K562 (cell line): ENCODE measurements at regions not wholly inside any gene's neighbourhood (a gene's known extent, or its start where the extent isn't known, plus 50 kb on each side); places are given as distances from the start of the nearest gene placed in this dataset.

Experiments
- ATAC-seq: fragments of 200-7000 bp; cut with Tn5 transposase; 3 replicates; pipeline ENCODE4 v1.9.1; 2020; ENCODE audit warnings: moderate library complexity
- BruUV-seq: library from RNA; stranded (reverse); fragments of 400-500 nt; replicated peaks from 2 replicates; lab custom pipeline; 2021; lab: Mats Ljungman, UMichigan
- CTCF ChIA-PET: fragments of 300-600 bp; formaldehyde crosslinking; extraction: SDS; loops from one replicate; lab custom pipeline; 2021; ENCODE audit warnings: low intra/inter-chr PET ratio; lab: Yijun Ruan, JAX
- POLR2A ChIA-PET: fragments of 300-600, 350-650 bp; sonication (Branson Sonifier 250); formaldehyde crosslinking; extraction: SDS; loops from one replicate; lab custom pipeline; 2021; ENCODE audit warnings: antibody characterized with exemption, inconsistent platforms; lab: Yijun Ruan, JAX
- DNase-seq, 4 experiments: peaks; one replicate each; pipeline versions ENCODE4 v3.0.0 to v3.0.0-alpha.2; 2011 to 2018; ENCODE audit warnings: low spot score in 3 of 4, mixed read lengths in 3 of 4; ENCODE audit errors: extremely low read depth in 1 of 4
- FAIRE-seq: peaks from 2 replicates; lab custom pipeline; 2011; peaks lifted over from hg19 to GRCh38; lab: Jason Lieb, UNC
- H2AFZ ChIP-seq: 2 replicates; pipeline ENCODE4 v1.6.0; 2011; ENCODE audit warnings: low read depth, low read length, control low read depth, inconsistent platforms
- H3K27ac ChIP-seq: fragments of 200-600 bp; 3 replicates; pipeline ENCODE4 v1.8.0; 2011; ENCODE audit warnings: low read depth, mild to moderate bottlenecking, control low read depth, inconsistent platforms, low read length, moderate library complexity, mixed read lengths; ENCODE audit errors: extremely low read depth
- H3K27me3 ChIP-seq, 2 experiments: fragments of 300-600 bp in 1 of 2; 2 replicates in 1 of 2; 3 replicates in 1 of 2; pipeline versions ENCODE4 v1.6.0 to v1.8.0; 2011; ENCODE audit warnings: inconsistent platforms in 2 of 2, low read length in 2 of 2, mild to moderate bottlenecking in 1 of 2, mixed read lengths in 1 of 2, moderate library complexity in 1 of 2; ENCODE audit not compliant: control insufficient read depth in 2 of 2, insufficient read depth in 2 of 2
- H3K36me3 ChIP-seq: fragments of 300-600 bp; 3 replicates; pipeline ENCODE4 v1.8.0; 2011; ENCODE audit warnings: mild to moderate bottlenecking, low read length, inconsistent platforms; ENCODE audit not compliant: control insufficient read depth, insufficient read depth
- H3K4me1 ChIP-seq, 2 experiments: fragments of 200-600 bp in 1 of 2; replicated peaks in 1 of 2; 2 replicates in 1 of 2; 3 replicates in 1 of 2; pipeline versions ENCODE4 v1.5.1 to v1.8.0; 2011; ENCODE audit warnings: inconsistent platforms in 2 of 2, low read length in 2 of 2, mild to moderate bottlenecking in 1 of 2, mixed read lengths in 1 of 2, moderate library complexity in 1 of 2; ENCODE audit not compliant: control insufficient read depth in 2 of 2, insufficient read depth in 2 of 2
- H3K4me2 ChIP-seq: 2 replicates; pipeline ENCODE4 v1.6.1; 2011; ENCODE audit warnings: low read length, control low read depth, inconsistent platforms, mixed read lengths; ENCODE audit not compliant: insufficient read depth
- H3K4me3 ChIP-seq: fragments of 200-600 bp; sonication (generic), shearing (Covaris generic); 2 replicates; pipeline ENCODE4 v1.5.1; 2016; ENCODE audit warnings: control low read depth, inconsistent platforms
- H3K79me2 ChIP-seq: fragments of 200-600 bp; 3 replicates; pipeline ENCODE4 v1.8.0; 2011; ENCODE audit warnings: low read length, inconsistent platforms; ENCODE audit not compliant: control insufficient read depth, insufficient read depth
- H3K9ac ChIP-seq, 2 experiments: 2 replicates each; pipeline versions ENCODE4 v1.6.0 to v1.6.1; 2011; ENCODE audit warnings: low read depth in 2 of 2, low read length in 2 of 2, control low read depth in 1 of 2, inconsistent platforms in 1 of 2, mild to moderate bottlenecking in 1 of 2, mixed read lengths in 1 of 2; ENCODE audit not compliant: insufficient read depth in 1 of 2
- H3K9me1 ChIP-seq: one replicate; pipeline ENCODE4 v1.6.0; 2011; ENCODE audit warnings: inconsistent platforms, mild to moderate bottlenecking, low read length, moderate library complexity; ENCODE audit not compliant: control insufficient read depth, insufficient read depth
- H3K9me3 ChIP-seq: replicated peaks from 2 replicates; pipeline ENCODE4 v1.5.1; 2011; ENCODE audit warnings: low read depth, low read length, inconsistent platforms; ENCODE audit not compliant: control insufficient read depth, insufficient read depth
- H4K20me1 ChIP-seq: replicated peaks from 2 replicates; pipeline ENCODE4 v1.6.1; 2011; ENCODE audit warnings: low read length, inconsistent platforms, mixed read lengths; ENCODE audit not compliant: control insufficient read depth, insufficient read depth
- GABPB2 ChIP-seq: fragments of 250-450 bp; sonication (Bioruptor Pico); conservative IDR thresholded peaks from 2 replicates; pipeline ENCODE4 v1.5.1; 2021; ENCODE audit warnings: mild to moderate bottlenecking
- ILF3 ChIP-seq: fragments of 450-650 bp; IDR thresholded peaks from 2 replicates; pipeline ENCODE4 v1.6.1; 2018; ENCODE audit warnings: antibody characterized with exemption, mild to moderate bottlenecking, moderate library complexity, borderline replicate concordance
- LCOR ChIP-seq: sonication (generic); formaldehyde crosslinking; IDR thresholded peaks from 2 replicates; pipeline ENCODE4 v1.8.0; 2022; ENCODE audit warnings: mild to moderate bottlenecking, missing genetic modification reagents
- SMARCA4 ChIP-seq: fragments of 450-650 bp; IDR thresholded peaks from 2 replicates; pipeline ENCODE4 v1.6.1; 2016
- SP2 ChIP-seq: IDR thresholded peaks from 2 replicates; pipeline ENCODE4 v1.6.1; 2011; ENCODE audit warnings: mild to moderate bottlenecking, low read depth, low read length, moderate library complexity; ENCODE audit not compliant: poor library complexity, severe bottlenecking; ENCODE audit errors: extremely low read depth
- ZNF707 ChIP-seq: fragments of 250-450 bp; sonication (Bioruptor Pico); conservative IDR thresholded peaks from 2 replicates; pipeline ENCODE4 v1.8.0; 2022; ENCODE audit warnings: inconsistent platforms, mild to moderate bottlenecking, moderate library complexity
- WGBS: fragments of 100-300 bp; shearing (Covaris generic); methylation state at CpG from one replicate; pipeline ENCODE4 v1.1.6; 2016; ENCODE audit warnings: low coverage, mixed read lengths; ENCODE audit not compliant: insufficient coverage; ENCODE audit errors: missing lambda C conversion rate; 5-methylcytosine and 5-hydroxymethylcytosine counted together
- in situ Hi-C: fragments of 300-500 bp; cut with MboI; formaldehyde crosslinking; loops from 4 replicates; pipeline ENCODE4 v1.15.0; 2018; ENCODE audit warnings: inconsistent platforms, mixed read lengths
- intact Hi-C: fragments of 100-400 bp; cut with micrococcal nuclease; formaldehyde crosslinking; loops from 2 replicates; pipeline ENCODE4 v1.14.2; 2022
- TF ChIP-seq, protein P1 (sequence below), 2 experiments: fragments of 200-800 bp in 1 of 2; sonication (Bioruptor generic) in 1 of 2; sonication (generic) in 1 of 2; formaldehyde crosslinking in 1 of 2; IDR thresholded peaks in 1 of 2; conservative IDR thresholded peaks in 1 of 2; 2 replicates each; pipeline versions ENCODE4 v1.5.0 to v1.6.1; 2016 to 2020; ENCODE audit warnings: missing compliant biosample characterization in 1 of 2, missing genetic modification characterization in 1 of 2, missing genetic modification reagents in 1 of 2
- TF ChIP-seq, protein P2 (sequence below): IDR thresholded peaks from 2 replicates; pipeline ENCODE4 v1.6.1; 2011; ENCODE audit warnings: borderline replicate concordance, low read depth, mild to moderate bottlenecking, moderate library complexity, low read length; ENCODE audit not compliant: insufficient read depth, poor library complexity, severe bottlenecking
- TF ChIP-seq, protein P3 (sequence below): fragments of 250-450 bp; sonication (Bioruptor Pico); IDR thresholded peaks from 2 replicates; pipeline ENCODE4 v1.5.0; 2021; ENCODE audit warnings: mild to moderate bottlenecking, moderate library complexity
- TF ChIP-seq, protein P4 (sequence below): conservative IDR thresholded peaks from 2 replicates; pipeline ENCODE4 v1.6.1; 2011; ENCODE audit warnings: low read depth, mild to moderate bottlenecking, low read length; ENCODE audit not compliant: control insufficient read depth
- TF ChIP-seq, protein P5 (sequence below): fragments of 250-450 bp; sonication (Bioruptor Pico); IDR thresholded peaks from 2 replicates; pipeline ENCODE4 v1.8.0; 2021; ENCODE audit warnings: borderline replicate concordance, mild to moderate bottlenecking, moderate library complexity; ENCODE audit not compliant: poor library complexity, severe bottlenecking
- TF ChIP-seq, protein P6 (sequence below): sonication (generic); formaldehyde crosslinking; IDR thresholded peaks from 2 replicates; pipeline ENCODE4 v1.8.0; 2022; ENCODE audit warnings: mild to moderate bottlenecking, missing genetic modification reagents

DNA sequence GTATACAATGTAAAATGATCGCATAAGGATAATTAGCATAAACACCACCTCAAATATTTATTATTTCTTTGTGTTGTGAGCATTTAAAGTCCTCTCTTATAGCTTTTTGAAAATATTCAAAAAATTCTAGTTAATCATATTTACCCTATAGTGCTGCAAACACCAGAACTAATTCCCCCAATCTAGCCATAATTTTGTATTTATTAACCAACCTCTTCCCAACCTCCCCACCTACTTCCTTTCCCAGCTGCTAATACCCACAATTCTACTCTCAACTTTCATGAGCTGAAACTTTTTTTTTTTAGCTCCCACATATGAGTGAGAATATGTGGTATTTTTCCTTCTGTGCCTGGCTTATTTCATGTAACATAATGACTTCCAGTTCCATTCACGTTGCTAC is 317.8 kb upstream of the ATP10B start:
- in situ Hi-C loops = no loop called here
- FAIRE-seq = no peak
- CTCF ChIA-PET = no interaction called here
- Histone ChIP-seq H3K9me3 (no peaks in the 10 kb centered on the region), H3K4me1 (no peaks in the 10 kb centered on the region), H3K36me3 (no peaks in the 10 kb centered on the region), H3K27ac (no peak overlapping the region), H3K4me3 (no peak overlapping the region), H3K9ac (no peak overlapping the region), H3K9me1 (no peaks in the 10 kb centered on the region), H2AFZ (no peak overlapping the region), H4K20me1 (no peaks in the 10 kb centered on the region), H3K79me2 (no peaks in the 10 kb centered on the region), H3K27me3 (no peaks in the 10 kb centered on the region), H3K4me2 (no peak overlapping the region)
- no peak for DNase-seq
- BruUV-seq = no TSS peak
- intact Hi-C loops = no loop called here
- POLR2A ChIA-PET = no interaction called here
- 3% methylated on average over 2 of the region's 2 CpGs for WGBS
- ATAC-seq = no peak
- TF ChIP-seq ILF3 = no peak
- TF ChIP-seq, protein P1, sequence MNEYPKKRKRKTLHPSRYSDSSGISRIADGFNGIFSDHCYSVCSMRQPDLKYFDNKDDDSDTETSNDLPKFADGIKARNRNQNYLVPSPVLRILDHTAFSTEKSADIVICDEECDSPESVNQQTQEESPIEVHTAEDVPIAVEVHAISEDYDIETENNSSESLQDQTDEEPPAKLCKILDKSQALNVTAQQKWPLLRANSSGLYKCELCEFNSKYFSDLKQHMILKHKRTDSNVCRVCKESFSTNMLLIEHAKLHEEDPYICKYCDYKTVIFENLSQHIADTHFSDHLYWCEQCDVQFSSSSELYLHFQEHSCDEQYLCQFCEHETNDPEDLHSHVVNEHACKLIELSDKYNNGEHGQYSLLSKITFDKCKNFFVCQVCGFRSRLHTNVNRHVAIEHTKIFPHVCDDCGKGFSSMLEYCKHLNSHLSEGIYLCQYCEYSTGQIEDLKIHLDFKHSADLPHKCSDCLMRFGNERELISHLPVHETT (CRISPR knock-in tag; conservative IDR thresholded peaks at IDR 0.05 in 1 of 2, IDR thresholded peaks at IDR 0.05 in 1 of 2) = no peak
- TF ChIP-seq, protein P2, sequence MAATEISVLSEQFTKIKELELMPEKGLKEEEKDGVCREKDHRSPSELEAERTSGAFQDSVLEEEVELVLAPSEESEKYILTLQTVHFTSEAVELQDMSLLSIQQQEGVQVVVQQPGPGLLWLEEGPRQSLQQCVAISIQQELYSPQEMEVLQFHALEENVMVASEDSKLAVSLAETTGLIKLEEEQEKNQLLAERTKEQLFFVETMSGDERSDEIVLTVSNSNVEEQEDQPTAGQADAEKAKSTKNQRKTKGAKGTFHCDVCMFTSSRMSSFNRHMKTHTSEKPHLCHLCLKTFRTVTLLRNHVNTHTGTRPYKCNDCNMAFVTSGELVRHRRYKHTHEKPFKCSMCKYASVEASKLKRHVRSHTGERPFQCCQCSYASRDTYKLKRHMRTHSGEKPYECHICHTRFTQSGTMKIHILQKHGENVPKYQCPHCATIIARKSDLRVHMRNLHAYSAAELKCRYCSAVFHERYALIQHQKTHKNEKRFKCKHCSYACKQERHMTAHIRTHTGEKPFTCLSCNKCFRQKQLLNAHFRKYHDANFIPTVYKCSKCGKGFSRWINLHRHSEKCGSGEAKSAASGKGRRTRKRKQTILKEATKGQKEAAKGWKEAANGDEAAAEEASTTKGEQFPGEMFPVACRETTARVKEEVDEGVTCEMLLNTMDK = no peak
- no peak for TF ChIP-seq LCOR
- no peak for TF ChIP-seq SP2
- TF ChIP-seq, protein P3, sequence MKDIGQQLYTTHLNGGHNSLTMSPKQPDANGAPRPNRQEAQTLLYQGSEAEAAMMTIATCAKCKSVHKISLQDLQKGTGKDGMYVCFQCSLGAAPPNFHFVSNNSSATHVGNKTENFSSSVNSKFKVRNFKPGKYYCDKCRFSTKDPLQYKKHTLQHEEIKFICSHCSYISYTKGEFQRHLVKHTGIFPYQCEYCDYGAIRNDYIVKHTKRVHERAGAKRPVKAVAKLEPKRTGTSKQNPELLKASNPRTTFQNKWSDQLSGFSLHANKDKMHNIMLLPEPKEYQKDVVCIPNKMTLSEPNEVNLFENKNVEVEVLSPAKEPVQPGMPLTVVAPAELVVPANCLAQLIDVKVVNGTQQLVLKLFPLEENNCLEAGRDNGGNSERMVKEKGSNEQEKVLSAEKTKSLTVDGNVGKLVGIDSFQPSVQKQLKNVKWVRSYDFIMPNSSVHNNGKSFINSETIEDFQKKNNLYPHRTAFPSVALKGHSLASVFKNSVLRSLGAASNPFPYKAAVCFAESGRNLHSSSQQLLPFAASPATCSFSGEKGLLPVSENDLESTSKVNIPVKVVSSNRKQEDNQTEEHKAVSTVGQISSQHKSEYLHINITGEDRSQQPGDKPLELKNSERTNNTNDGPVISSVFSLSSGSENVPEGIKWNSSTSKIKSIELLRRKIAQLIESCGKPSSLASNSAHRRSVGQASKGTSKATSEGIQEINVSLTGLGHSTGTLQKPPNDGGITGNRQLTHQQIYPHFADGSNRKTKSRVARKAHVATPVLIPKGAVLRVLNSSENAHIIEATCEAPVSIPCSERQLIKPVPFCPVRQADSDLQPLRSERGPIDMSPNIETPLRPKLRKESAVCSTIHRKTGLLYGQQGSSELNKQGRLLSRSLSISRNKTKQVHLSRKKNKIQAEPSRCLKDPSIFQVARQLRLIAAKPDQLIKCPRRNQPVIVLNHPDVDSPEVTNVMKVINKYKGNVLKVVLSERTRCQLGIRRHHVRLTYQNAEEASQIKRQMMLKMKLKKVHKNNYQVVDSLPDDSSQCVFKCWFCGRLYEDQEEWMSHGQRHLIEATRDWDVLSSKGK (CRISPR knock-in tag) = no peak
- no peak for TF ChIP-seq SMARCA4
- TF ChIP-seq, protein P4, sequence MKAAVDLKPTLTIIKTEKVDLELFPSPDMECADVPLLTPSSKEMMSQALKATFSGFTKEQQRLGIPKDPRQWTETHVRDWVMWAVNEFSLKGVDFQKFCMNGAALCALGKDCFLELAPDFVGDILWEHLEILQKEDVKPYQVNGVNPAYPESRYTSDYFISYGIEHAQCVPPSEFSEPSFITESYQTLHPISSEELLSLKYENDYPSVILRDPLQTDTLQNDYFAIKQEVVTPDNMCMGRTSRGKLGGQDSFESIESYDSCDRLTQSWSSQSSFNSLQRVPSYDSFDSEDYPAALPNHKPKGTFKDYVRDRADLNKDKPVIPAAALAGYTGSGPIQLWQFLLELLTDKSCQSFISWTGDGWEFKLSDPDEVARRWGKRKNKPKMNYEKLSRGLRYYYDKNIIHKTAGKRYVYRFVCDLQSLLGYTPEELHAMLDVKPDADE = no peak
- TF ChIP-seq, protein P5, sequence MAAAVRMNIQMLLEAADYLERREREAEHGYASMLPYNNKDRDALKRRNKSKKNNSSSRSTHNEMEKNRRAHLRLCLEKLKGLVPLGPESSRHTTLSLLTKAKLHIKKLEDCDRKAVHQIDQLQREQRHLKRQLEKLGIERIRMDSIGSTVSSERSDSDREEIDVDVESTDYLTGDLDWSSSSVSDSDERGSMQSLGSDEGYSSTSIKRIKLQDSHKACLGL = no peak
- TF ChIP-seq, protein P6, sequence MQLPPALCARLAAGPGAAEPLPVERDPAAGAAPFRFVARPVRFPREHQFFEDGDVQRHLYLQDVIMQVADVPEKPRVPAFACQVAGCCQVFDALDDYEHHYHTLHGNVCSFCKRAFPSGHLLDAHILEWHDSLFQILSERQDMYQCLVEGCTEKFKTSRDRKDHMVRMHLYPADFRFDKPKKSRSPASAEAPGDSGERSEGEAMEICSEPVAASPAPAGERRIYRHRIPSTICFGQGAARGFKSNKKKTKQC = no peak
- TF ChIP-seq GABPB2 = no peak
- no peak for TF ChIP-seq ZNF707 (CRISPR knock-in tag)
